SK-N-SH (cell line): ENCODE measurements at regions not wholly inside any gene's neighbourhood (a gene's known extent, or its start where the extent isn't known, plus 50 kb on each side); places are given as distances from the start of the nearest gene placed in this dataset.

Experiments
- CTCF ChIA-PET: fragments of 300-600, 350-600 bp; formaldehyde crosslinking; extraction: SDS; loops from one replicate; lab custom pipeline; 2021; lab: Yijun Ruan, JAX
- POLR2A ChIA-PET: fragments of 350-600 bp; sonication (Branson Sonifier 250); formaldehyde crosslinking; extraction: SDS; loops from one replicate; lab custom pipeline; 2020; ENCODE audit warnings: antibody characterized with exemption, inconsistent platforms; lab: Yijun Ruan, JAX
- DNase-seq: peaks from one replicate; pipeline ENCODE4 v3.0.0; 2012
- H2AFZ ChIP-seq: fragments of 200-600 bp; sonication (generic); 2 replicates; pipeline ENCODE4 v1.8.1; 2016; ENCODE audit warnings: antibody characterized with exemption, mild to moderate bottlenecking, low read depth
- H3F3A ChIP-seq: fragments of 200-600 bp; sonication (generic); replicated peaks from 2 replicates; pipeline ENCODE3; 2016; ENCODE audit warnings: antibody characterized with exemption, mild to moderate bottlenecking; ENCODE audit not compliant: insufficient read depth
- H3K27ac ChIP-seq, 2 experiments: fragments of 200-500 bp in 1 of 2; fragments of 200-600 bp in 1 of 2; sonication (Bioruptor generic) in 1 of 2; sonication (generic), shearing (Covaris generic) in 1 of 2; 2 replicates each; pipeline versions ENCODE4 v1.5.1 to v1.6.1; 2014 to 2016; ENCODE audit warnings: low read depth in 2 of 2, inconsistent platforms in 1 of 2, low read length in 1 of 2, mild to moderate bottlenecking in 1 of 2, mixed read lengths in 1 of 2
- H3K27me3 ChIP-seq: fragments of 200-600 bp; sonication (generic), shearing (Covaris generic); 2 replicates; pipeline ENCODE4 v1.6.1; 2016; ENCODE audit warnings: mixed run types; ENCODE audit not compliant: insufficient read depth
- H3K36me3 ChIP-seq, 2 experiments: fragments of 200-500 bp in 1 of 2; fragments of 200-600 bp in 1 of 2; sonication (Bioruptor generic) in 1 of 2; sonication (generic) in 1 of 2; replicated peaks in 1 of 2; 2 replicates each; pipeline versions ENCODE3 to v1.5.1; 2014 to 2016; ENCODE audit warnings: low read length in 1 of 2, mild to moderate bottlenecking in 1 of 2; ENCODE audit not compliant: insufficient read depth in 2 of 2, control insufficient read depth in 1 of 2
- H3K4me1 ChIP-seq, 2 experiments: fragments of 200-500 bp in 1 of 2; fragments of 200-600 bp in 1 of 2; sonication (Bioruptor generic) in 1 of 2; sonication (generic), shearing (Covaris generic) in 1 of 2; 2 replicates each; pipeline versions ENCODE4 v1.5.1 to v1.6.1; 2014 to 2016; ENCODE audit warnings: low read depth in 1 of 2, low read length in 1 of 2, mixed run types in 1 of 2; ENCODE audit not compliant: insufficient read depth in 2 of 2, control insufficient read depth in 1 of 2
- H3K4me2 ChIP-seq: fragments of 200-600 bp; sonication (generic), shearing (Covaris generic); 2 replicates; pipeline ENCODE4 v1.6.1; 2017; ENCODE audit warnings: mixed run types
- H3K4me3 ChIP-seq, 2 experiments: fragments of 200-500 bp in 1 of 2; fragments of 200-600 bp in 1 of 2; sonication (Bioruptor generic) in 1 of 2; sonication (generic), shearing (Covaris generic) in 1 of 2; 2 replicates each; pipeline versions ENCODE4 v1.5.1 to v1.8.1; 2014 to 2016; ENCODE audit warnings: low read depth in 2 of 2, inconsistent platforms in 1 of 2, low read length in 1 of 2, mild to moderate bottlenecking in 1 of 2, mixed read lengths in 1 of 2, moderate library complexity in 1 of 2
- H3K79me2 ChIP-seq: fragments of 200-600 bp; sonication (generic); 2 replicates; pipeline ENCODE4 v1.8.1; 2017; ENCODE audit warnings: mild to moderate bottlenecking; ENCODE audit not compliant: insufficient read depth
- H3K9ac ChIP-seq: fragments of 200-600 bp; sonication (generic); 2 replicates; pipeline ENCODE4 v1.6.1; 2017; ENCODE audit warnings: mixed run types
- H3K9me2 ChIP-seq: fragments of 200-600 bp; sonication (generic); 2 replicates; pipeline ENCODE4 v1.6.1; 2017; ENCODE audit warnings: mixed run types
- H3K9me3 ChIP-seq: fragments of 200-600 bp; sonication (generic); 2 replicates; pipeline ENCODE4 v1.6.1; 2017; ENCODE audit warnings: mixed run types, mild to moderate bottlenecking, moderate library complexity
- H4K20me1 ChIP-seq: fragments of 200-600 bp; sonication (generic); 2 replicates; pipeline ENCODE4 v1.6.1; 2017; ENCODE audit warnings: mild to moderate bottlenecking, mixed run types; ENCODE audit not compliant: insufficient read depth
- EP300 ChIP-seq, 2 experiments: IDR thresholded peaks; 2 replicates each; pipeline versions ENCODE4 v1.4.0 to v1.6.1; 2012; ENCODE audit warnings: borderline replicate concordance in 1 of 2, low read depth in 1 of 2, low read length in 1 of 2
- EZH2phosphoT487 ChIP-seq: fragments of 200-600 bp; sonication (generic); IDR thresholded peaks from 2 replicates; pipeline ENCODE4 v1.6.1; 2017; ENCODE audit warnings: low read depth, mixed run types, mild to moderate bottlenecking, antibody characterized with exemption, moderate library complexity, borderline replicate concordance
- FOSL2 ChIP-seq: IDR thresholded peaks from 2 replicates; pipeline ENCODE4 v1.4.0; 2012; ENCODE audit warnings: low read depth, mild to moderate bottlenecking, moderate library complexity, borderline replicate concordance
- GABPA ChIP-seq: IDR thresholded peaks from 2 replicates; pipeline ENCODE4 v1.4.0; 2012; ENCODE audit warnings: low read depth, mild to moderate bottlenecking
- JUND ChIP-seq: IDR thresholded peaks from 2 replicates; pipeline ENCODE4 v1.4.0; 2012
- MEF2A ChIP-seq: IDR thresholded peaks from 2 replicates; pipeline ENCODE4 v1.4.0; 2012; ENCODE audit warnings: low read depth, borderline replicate concordance
- NFIC ChIP-seq: IDR thresholded peaks from 2 replicates; pipeline ENCODE4 v1.4.0; 2012; ENCODE audit warnings: borderline replicate concordance
- PBX3 ChIP-seq: IDR thresholded peaks from 2 replicates; pipeline ENCODE4; 2012
- RCOR1 ChIP-seq: fragments of 150-350 bp; IDR thresholded peaks from 2 replicates; pipeline ENCODE4 v1.6.1; 2017; ENCODE audit warnings: antibody characterized with exemption, low read length
- RXRA ChIP-seq: IDR thresholded peaks from 2 replicates; pipeline ENCODE4 v1.4.0; 2012; ENCODE audit warnings: low read depth, mild to moderate bottlenecking, borderline replicate concordance
- TEAD4 ChIP-seq: IDR thresholded peaks from 2 replicates; pipeline ENCODE4 v1.4.0; 2012; ENCODE audit warnings: mild to moderate bottlenecking, borderline replicate concordance; ENCODE audit not compliant: insufficient read depth
- USF1 ChIP-seq: IDR thresholded peaks from 2 replicates; pipeline ENCODE4 v1.4.0; 2012; ENCODE audit warnings: low read depth, borderline replicate concordance
- USF2 ChIP-seq: fragments of 150-350 bp; IDR thresholded peaks from 2 replicates; pipeline ENCODE4 v1.6.1; 2017; ENCODE audit warnings: antibody characterized with exemption, low read length, low read depth, borderline replicate concordance
- YY1 ChIP-seq: IDR thresholded peaks from 2 replicates; pipeline ENCODE4 v1.4.0; 2012; ENCODE audit warnings: low read depth, mild to moderate bottlenecking
- ZBTB33 ChIP-seq: IDR thresholded peaks from 2 replicates; pipeline ENCODE4 v1.4.0; 2012; ENCODE audit warnings: low read depth, borderline replicate concordance
- WGBS: methylation state at CpG from one replicate; pipeline ENCODE4 v1.1.6; 2017; ENCODE audit warnings: low lambda C conversion rate; 5-methylcytosine and 5-hydroxymethylcytosine counted together
- TF ChIP-seq, protein P1 (sequence below): fragments of 150-350 bp; IDR thresholded peaks from 2 replicates; pipeline ENCODE4 v1.6.1; 2016; ENCODE audit warnings: mild to moderate bottlenecking, low read depth, low read length
- TF ChIP-seq, protein P2 (sequence below): IDR thresholded peaks from 2 replicates; pipeline ENCODE4 v1.4.0; 2012; ENCODE audit warnings: low read depth
- TF ChIP-seq, protein P3 (sequence below): fragments of 200-600 bp; sonication (generic); IDR thresholded peaks from 2 replicates; pipeline ENCODE4 v1.6.1; 2017; ENCODE audit warnings: antibody characterized with exemption, mild to moderate bottlenecking, moderate library complexity

DNA sequence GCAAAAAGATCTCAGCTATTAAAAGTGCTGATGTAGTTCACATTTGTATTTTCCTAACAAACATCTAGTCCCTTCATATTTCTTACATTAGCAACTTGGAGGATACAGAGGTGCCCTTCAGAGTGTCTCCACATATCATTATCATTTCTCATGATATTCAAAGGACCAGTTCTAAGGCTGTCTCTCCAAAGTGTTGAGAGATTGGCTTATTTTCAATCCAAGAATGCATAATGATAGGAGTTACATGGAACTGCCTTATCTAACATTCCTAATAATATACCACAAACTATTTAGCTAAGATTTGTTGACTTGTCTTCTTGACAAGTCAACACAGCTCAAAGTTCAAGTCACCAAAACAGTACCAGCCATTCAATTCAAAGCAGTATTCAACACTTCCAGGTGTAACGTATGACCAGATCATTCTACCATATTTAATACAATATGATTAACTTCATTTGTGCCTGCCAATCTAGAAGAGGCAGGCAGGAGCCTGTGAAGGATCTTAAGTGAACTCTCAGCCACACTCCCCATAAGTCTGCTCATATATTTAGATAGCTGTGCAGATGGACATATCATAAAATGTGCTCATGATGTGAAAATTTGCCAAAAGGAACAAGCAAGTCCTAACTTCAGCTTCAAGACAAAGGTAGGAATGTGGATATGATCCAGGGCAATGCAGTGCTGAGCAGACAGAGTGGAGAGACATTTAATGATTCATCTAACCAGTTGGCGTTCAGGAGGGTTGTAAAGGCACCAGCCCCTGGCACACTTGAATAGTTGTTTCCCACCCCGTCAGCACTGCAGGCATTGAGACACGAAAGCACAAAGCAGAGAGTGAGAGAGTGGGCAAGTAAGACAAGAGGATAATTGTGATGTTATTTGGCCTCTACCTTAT, 108.3 kb downstream of the MTERF1 start:
- Histone ChIP-seq H3K79me2 (no peaks in the 10 kb centered on the region), H2AFZ (no peak overlapping the region), H3K9ac (no peak overlapping the region), H3K9me3 (no peaks in the 10 kb centered on the region), H3F3A (no peaks in the 10 kb centered on the region), H3K27me3 (no peaks in the 10 kb centered on the region), H3K9me2 (no peaks in the 10 kb centered on the region), H3K36me3 (no peaks in the 10 kb centered on the region), H3K27ac (no peak overlapping the region), H3K4me3 (no peak overlapping the region), H4K20me1 (no peaks in the 10 kb centered on the region), H3K4me2 (no peak overlapping the region), H3K4me1 (no peaks in the 10 kb centered on the region)
- TF ChIP-seq EP300 (IDR thresholded peaks at IDR 0.05; ENCODE audit: borderline replicate concordance in 1 of 2, low read depth in 1 of 2, low read length in 1 of 2): no peak
- no peak for TF ChIP-seq PBX3
- TF ChIP-seq USF1: no peak
- TF ChIP-seq RCOR1: no peak
- TF ChIP-seq, protein P1, sequence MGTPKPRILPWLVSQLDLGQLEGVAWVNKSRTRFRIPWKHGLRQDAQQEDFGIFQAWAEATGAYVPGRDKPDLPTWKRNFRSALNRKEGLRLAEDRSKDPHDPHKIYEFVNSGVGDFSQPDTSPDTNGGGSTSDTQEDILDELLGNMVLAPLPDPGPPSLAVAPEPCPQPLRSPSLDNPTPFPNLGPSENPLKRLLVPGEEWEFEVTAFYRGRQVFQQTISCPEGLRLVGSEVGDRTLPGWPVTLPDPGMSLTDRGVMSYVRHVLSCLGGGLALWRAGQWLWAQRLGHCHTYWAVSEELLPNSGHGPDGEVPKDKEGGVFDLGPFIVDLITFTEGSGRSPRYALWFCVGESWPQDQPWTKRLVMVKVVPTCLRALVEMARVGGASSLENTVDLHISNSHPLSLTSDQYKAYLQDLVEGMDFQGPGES: no peak
- no peak for TF ChIP-seq JUND
- no peak for TF ChIP-seq USF2
- TF ChIP-seq, protein P2, sequence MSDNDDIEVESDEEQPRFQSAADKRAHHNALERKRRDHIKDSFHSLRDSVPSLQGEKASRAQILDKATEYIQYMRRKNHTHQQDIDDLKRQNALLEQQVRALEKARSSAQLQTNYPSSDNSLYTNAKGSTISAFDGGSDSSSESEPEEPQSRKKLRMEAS: no peak
- TF ChIP-seq YY1: no peak
- TF ChIP-seq TEAD4: no peak
- TF ChIP-seq FOSL2: no peak
- TF ChIP-seq GABPA: no peak
- TF ChIP-seq MEF2A: no peak
- TF ChIP-seq, protein P3, sequence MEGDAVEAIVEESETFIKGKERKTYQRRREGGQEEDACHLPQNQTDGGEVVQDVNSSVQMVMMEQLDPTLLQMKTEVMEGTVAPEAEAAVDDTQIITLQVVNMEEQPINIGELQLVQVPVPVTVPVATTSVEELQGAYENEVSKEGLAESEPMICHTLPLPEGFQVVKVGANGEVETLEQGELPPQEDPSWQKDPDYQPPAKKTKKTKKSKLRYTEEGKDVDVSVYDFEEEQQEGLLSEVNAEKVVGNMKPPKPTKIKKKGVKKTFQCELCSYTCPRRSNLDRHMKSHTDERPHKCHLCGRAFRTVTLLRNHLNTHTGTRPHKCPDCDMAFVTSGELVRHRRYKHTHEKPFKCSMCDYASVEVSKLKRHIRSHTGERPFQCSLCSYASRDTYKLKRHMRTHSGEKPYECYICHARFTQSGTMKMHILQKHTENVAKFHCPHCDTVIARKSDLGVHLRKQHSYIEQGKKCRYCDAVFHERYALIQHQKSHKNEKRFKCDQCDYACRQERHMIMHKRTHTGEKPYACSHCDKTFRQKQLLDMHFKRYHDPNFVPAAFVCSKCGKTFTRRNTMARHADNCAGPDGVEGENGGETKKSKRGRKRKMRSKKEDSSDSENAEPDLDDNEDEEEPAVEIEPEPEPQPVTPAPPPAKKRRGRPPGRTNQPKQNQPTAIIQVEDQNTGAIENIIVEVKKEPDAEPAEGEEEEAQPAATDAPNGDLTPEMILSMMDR: no peak
- no peak for TF ChIP-seq ZBTB33
- no peak for TF ChIP-seq NFIC
- no peak for TF ChIP-seq EZH2phosphoT487
- TF ChIP-seq RXRA: no peak
- WGBS: 44% methylated on average over 4 of the region's 4 CpGs
- DNase-seq: no peak
- POLR2A ChIA-PET: no interaction called here
- CTCF ChIA-PET: no interaction called here
